HepG2 (cell line): ENCODE measurements at regions not wholly inside any gene's neighbourhood (a gene's known extent, or its start where the extent isn't known, plus 50 kb on each side); places are given as distances from the start of the nearest gene placed in this dataset.

ENCODE experiments used
- CTCF ChIP-seq: sonication (generic); formaldehyde crosslinking; IDR thresholded peaks from 2 replicates; pipeline ENCODE4 v1.5.0; 2020; ENCODE audit warnings: mild to moderate bottlenecking, missing genetic modification reagents, moderate library complexity
- KAT2B ChIP-seq: fragments of 150-350 bp; IDR thresholded peaks from 2 replicates; pipeline ENCODE4 v1.6.1; 2014; ENCODE audit warnings: low read depth, low read length, borderline replicate concordance
- POLR2A ChIP-seq, 2 experiments: IDR thresholded peaks; 2 replicates each; pipeline ENCODE4 v1.6.1; 2011; ENCODE audit warnings: low read depth in 2 of 2, low read length in 2 of 2, mild to moderate bottlenecking in 1 of 2, moderate library complexity in 1 of 2; ENCODE audit not compliant: insufficient read depth in 1 of 2
- SP1 ChIP-seq, 2 experiments: fragments of 450-650 bp in 1 of 2; sonication (generic) in 1 of 2; formaldehyde crosslinking in 1 of 2; IDR thresholded peaks; 2 replicates each; pipeline versions ENCODE4 v1.4.0 to v1.6.1; 2016 to 2020; ENCODE audit warnings: missing genetic modification reagents in 1 of 2
- TEAD2 ChIP-seq: sonication (generic); formaldehyde crosslinking; IDR thresholded peaks from 2 replicates; pipeline ENCODE4 v1.9.0; 2021; ENCODE audit warnings: missing genetic modification reagents
- ZNF251 ChIP-seq: sonication (generic); formaldehyde crosslinking; IDR thresholded peaks from 2 replicates; pipeline ENCODE4 v1.9.0; 2021; ENCODE audit warnings: mild to moderate bottlenecking, missing genetic modification reagents

DNA sequence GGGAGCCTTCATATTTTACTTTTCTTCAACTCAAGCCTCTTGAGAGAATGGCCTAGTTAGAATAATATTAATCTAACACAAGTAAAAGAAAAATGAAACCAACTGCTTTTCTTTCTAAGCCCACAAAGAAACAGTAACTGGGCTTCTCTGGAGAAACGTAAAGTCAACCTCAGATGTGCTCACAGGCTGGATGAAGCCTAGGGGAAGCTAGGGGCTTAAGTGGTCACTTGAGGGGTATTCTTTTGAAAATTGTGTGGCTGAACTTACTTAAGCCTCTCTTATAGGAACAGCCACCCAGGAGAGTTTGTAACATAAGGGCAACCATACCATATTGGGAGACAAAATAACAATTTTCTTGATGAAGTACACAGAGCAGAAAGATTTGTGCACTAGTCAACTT lies 279.0 kb downstream of the SPRY1 start:
- no peak for TF ChIP-seq ZNF251 (CRISPR knock-in tag)
- no peak for TF ChIP-seq CTCF (CRISPR knock-in tag)
- no peak for TF ChIP-seq TEAD2
- TF ChIP-seq SP1 (IDR thresholded peaks at IDR 0.05), result no peak
- no peak for TF ChIP-seq SP1 (CRISPR knock-in tag; IDR thresholded peaks at IDR 0.05)
- no peak for TF ChIP-seq KAT2B
- no peak for TF ChIP-seq POLR2A (IDR thresholded peaks at IDR 0.05; ENCODE audit: insufficient read depth in 1 of 2, low read depth in 2 of 2, low read length in 2 of 2)
